Limb (tissue), 2 donors: ENCODE measurements at regions not wholly inside any gene's neighbourhood (a gene's known extent, or its start where the extent isn't known, plus 50 kb on each side); places are given as distances from the start of the nearest gene placed in this dataset.
"Not testable (repeated sequence)": the region's sequence is repeated elsewhere in the genome, so short reads cannot be mapped to it uniquely, and the experiment has no call there.

Source experiments
- DNase-seq, 2 donors: peaks; one replicate each; pipeline ENCODE4 v3.0.0-alpha.2; 2016; ENCODE audit errors: extremely low spot score in 2 of 2

DNA sequence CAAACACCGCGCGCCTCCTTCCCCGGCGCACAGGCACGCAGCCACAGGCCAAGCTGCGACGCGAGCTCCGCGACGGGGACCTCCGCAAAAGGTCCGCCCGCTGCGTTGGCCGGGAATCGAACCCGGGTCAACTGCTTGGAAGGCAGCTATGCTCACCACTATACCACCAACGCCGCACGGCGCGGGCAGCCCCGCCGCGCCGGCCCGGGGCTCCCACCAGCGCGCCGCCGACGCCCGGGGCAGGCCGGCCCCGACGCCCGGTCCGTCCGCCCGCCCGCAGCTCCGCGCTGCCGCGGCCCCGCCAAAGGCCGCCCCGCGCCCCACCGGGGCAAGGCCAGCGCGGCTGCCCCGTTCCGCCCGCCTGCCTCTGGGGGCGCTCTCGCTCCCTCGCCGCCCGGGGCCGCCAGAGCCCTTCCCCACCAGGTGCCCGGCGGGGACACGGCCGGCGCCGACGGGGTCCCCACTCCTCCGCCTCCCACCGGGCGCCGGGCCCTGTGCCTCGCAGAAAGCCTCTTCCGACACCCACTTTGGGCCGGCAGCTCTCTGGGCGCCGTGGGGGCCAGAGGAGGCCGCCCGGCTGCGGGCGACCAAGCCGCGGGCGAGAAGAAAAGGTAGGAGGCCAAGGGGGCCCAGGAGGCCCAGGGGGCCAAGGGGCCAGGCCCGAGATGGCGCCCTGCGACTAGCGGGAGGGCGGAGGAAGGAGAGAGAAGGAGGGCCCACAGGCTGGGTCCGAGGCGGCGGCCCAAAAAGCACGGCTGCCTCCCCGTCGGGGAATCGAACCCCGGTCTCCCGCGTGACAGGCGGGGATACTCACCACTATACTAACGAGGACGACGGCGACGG, 50.2 kb upstream of the FCGR2A start:
- not testable (repeated sequence) for DNase-seq

DNA sequence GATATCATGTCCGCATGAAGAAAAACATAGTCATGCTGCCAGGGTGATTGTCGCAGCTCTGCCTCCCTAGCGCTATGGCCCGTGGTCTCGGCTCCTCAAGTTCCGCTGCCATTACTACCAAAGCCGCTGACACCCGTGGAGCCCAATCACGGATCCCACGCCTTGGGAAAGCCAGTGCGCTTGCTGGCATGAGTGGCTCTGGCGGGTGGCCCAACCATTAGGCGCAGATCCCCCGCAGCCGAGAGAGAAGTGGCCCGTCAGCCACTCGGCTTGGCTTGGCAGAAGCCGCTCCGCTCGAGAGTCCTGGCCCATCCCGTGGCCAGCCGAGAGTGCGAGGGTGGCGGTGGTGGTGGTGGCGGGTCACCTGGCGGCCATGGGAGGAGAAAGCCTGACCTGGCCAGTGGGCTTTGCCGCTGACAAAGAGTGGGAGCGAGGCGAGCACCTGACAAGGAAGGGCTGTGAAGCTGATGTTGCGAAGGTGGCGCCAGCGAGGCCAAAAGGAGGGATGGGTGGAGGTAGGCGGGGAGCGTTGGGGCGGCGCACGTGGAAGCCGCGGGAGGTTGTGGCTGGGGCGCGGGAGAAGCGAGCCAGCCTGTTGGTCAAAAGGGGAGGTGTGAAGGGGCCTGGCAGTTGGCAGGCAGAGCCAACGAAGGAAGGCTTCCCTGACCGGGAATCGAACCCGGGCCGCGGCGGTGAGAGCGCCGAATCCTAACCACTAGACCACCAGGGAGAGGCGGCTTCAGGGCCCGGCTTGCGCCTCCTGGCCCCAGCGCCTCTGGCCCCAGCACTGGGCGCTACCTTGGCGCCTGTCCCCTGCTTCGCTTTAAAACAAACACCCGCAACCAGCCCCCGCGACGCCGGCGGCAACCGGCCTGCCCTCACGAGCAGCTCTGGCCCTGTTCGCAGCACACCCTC, 51.0 kb upstream of the FCGR2A start:
- not testable (repeated sequence) for DNase-seq

DNA sequence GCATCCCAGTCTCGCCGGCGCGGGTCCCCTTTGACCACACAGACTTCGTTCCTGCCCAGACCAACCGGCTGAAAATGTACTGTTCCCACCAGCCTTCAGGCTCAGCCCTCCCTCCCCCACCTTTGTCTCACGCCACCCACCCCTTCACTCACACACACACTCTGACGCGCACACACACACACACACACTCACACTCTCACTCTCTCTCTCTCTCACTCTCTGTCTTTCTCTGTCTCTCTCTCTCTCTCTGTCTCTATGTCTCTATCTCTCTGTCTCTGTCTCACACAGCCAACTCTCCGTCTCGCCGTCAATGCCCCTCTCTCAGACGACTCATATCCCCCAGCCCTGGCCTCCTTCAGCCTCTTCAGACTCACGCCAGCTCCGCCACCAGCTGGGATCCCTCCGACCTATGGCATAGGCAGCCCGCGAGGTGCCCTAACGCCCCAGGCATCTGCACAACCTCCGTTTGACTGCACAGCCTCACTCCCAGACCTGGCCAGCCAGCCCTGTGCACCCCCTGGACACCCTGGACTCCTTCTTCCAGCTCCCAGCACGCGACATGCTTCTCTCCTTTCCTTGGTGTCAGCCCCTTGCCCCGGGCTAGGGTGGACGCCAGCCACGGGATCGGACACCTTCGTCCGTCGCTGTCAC, 53.4 kb upstream of the FCGR2A start:
- DNase-seq = not testable (repeated sequence)

DNA sequence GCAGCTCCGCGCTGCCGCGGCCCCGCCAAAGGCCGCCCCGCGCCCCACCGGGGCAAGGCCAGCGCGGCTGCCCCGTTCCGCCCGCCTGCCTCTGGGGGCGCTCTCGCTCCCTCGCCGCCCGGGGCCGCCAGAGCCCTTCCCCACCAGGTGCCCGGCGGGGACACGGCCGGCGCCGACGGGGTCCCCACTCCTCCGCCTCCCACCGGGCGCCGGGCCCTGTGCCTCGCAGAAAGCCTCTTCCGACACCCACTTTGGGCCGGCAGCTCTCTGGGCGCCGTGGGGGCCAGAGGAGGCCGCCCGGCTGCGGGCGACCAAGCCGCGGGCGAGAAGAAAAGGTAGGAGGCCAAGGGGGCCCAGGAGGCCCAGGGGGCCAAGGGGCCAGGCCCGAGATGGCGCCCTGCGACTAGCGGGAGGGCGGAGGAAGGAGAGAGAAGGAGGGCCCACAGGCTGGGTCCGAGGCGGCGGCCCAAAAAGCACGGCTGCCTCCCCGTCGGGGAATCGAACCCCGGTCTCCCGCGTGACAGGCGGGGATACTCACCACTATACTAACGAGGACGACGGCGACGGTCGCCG, 57.4 kb upstream of the FCGR2A start:
- not testable (repeated sequence) for DNase-seq

DNA sequence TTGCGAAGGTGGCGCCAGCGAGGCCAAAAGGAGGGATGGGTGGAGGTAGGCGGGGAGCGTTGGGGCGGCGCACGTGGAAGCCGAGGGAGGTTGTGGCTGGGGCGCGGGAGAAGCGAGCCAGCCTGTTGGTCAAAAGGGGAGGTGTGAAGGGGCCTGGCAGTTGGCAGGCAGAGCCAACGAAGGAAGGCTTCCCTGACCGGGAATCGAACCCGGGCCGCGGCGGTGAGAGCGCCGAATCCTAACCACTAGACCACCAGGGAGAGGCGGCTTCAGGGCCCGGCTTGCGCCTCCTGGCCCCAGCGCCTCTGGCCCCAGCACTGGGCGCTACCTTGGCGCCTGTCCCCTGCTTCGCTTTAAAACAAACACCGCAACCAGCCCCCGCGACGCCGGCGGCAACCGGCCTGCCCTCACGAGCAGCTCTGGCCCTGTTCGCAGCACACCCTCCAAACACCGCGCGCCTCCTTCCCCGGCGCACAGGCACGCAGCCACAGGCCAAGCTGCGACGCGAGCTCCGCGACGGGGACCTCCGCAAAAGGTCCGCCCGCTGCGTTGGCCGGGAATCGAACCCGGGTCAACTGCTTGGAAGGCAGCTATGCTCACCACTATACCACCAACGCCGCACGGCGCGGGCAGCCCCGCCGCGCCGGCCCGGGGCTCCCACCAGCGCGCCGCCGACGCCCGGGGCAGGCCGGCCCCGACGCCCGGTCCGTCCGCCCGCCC, 58.1 kb upstream of the FCGR2A start:
- DNase-seq = not testable (repeated sequence)

DNA sequence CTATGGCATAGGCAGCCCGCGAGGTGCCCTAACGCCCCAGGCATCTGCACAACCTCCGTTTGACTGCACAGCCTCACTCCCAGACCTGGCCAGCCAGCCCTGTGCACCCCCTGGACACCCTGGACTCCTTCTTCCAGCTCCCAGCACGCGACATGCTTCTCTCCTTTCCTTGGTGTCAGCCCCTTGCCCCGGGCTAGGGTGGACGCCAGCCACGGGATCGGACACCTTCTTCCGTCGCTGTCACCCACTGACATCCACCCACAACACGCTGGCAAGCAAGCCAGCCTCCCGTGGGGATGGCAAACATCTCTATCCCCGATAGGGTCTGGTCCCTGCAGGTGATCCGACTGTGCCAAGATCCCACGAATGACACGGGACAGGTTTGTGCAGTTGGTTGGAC, 60.5 kb upstream of the FCGR2A start:
- not testable (repeated sequence) for DNase-seq

DNA sequence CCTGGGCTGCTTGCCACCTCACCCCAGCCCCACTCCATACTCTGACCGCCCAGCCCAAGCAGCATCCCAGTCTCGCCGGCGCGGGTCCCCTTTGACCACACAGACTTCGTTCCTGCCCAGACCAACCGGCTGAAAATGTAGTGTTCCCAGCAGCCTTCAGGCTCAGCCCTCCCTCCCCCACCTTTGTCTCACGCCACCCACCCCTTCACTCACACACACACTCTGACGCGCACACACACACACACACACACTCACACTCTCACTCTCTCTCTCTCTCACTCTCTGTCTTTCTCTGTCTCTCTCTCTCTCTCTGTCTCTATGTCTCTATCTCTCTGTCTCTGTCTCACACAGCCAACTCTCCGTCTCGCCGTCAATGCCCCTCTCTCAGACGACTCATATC, 61.0 kb upstream of the FCGR2A start:
- DNase-seq = not testable (repeated sequence)

DNA sequence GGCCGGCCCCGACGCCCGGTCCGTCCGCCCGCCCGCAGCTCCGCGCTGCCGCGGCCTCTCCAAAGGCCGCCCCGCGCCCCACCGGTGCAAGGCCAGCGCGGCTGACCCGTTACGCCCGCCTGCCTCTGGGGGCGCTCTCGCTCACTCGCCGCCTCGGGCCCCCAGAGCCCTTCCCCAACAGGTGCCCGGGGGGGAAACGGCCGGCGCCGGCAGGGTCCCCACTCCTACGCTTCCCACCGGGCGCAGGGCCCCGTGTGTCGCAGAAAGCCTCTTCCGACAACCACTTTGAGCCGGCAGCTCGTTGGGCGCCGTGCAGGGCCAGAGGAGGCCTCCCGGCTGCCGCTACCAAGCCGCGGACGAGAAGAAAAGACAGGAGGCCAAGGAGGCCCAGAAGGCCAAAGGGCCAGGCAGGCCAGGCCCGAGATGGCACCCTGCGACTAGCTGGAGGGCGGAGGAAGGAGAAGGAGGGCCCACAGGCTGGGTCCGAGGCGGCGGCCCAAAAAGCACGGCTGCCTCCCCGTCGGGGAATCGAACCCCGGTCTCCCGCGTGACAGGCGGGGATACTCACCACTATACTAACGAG, 64.9 kb upstream of the FCGR2A start:
- peak; percentile 19 to 77 for DNase-seq

DNA sequence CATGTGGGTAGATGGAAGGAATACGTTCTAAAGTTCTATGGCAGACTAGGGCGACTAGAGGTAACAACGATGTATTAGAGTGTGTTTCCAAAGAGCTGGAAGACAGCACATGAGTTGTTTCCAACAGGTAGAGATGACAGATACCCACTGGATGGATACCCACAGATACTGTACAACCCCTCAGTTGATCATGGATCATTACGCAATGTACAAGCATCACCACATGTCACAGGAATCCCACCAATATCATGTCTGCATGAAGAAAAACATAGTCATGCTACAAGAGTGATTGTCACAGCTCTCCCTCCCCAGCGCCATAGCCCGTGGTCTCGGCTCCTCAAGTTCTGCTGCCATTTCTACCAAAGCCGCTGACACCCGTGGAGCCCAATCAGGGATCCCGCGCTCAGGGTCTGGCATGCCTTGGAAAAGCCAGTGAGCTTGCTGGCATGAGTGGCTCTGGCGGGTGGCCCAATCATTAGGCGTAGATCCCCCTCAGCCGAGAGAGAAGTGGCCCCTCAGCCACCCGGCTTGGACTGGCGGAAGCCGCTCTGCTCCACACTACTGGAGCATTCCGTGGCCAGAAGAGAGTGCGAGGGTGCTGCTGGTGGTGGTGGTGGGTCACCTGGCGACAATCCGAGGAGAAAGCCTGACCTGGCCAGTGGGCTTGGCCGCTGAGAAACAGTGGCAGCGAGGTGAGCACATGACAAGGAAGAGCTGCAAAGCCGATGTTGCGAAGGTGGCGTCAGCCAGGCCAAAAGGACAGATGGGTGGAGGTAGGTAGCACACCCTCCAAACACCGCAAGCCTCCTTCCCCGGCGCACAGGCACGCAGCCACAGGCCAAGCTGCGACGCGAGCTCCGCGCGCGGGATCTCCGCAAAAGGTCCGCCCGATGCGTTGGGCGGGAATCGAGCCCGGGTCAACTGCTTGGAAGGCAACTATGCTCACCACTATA, 65.7 kb upstream of the FCGR2A start:
- peak in 1 of 2 donors; percentile 67 for DNase-seq

DNA sequence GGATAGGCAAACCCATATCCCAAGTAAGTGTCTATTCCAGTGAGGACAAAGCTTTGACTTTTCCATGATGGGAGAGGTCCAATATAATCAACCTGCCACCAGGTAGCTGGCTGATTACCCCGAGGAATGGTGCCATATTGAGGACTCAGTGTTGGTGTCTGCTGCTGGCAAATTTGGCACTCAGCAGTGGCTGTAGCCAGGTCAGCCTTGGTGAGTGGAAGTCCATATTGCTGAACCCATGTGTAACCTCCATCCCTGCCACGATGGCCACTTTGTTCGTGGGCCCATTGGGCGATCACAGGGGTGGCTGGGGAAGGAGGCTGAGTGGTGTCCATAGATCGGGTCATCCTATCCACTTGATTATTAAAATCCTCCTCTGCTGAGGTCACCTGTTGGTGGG, 65.5 kb upstream of the CFAP126 start:
- not testable (repeated sequence) for DNase-seq

DNA sequence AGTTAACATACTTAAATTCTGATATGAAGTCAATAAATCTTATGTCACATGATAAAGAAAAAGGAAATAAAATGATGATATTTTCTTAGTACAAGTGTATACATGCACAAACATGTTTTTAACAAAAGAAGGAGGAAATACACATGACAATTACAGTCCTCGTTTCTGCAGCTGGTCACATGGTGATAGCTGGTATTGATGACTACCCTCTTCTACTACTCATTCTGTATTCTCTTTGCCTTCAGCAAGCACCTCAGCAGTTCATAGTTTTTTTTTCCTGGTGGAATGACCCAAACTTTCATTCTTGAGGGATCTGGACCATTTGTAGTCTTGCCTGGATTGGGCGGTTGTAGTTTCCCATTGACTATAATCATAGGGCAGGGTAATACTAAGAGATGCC, 64.4 kb upstream of the CFAP126 start:
- no peak for DNase-seq

DNA sequence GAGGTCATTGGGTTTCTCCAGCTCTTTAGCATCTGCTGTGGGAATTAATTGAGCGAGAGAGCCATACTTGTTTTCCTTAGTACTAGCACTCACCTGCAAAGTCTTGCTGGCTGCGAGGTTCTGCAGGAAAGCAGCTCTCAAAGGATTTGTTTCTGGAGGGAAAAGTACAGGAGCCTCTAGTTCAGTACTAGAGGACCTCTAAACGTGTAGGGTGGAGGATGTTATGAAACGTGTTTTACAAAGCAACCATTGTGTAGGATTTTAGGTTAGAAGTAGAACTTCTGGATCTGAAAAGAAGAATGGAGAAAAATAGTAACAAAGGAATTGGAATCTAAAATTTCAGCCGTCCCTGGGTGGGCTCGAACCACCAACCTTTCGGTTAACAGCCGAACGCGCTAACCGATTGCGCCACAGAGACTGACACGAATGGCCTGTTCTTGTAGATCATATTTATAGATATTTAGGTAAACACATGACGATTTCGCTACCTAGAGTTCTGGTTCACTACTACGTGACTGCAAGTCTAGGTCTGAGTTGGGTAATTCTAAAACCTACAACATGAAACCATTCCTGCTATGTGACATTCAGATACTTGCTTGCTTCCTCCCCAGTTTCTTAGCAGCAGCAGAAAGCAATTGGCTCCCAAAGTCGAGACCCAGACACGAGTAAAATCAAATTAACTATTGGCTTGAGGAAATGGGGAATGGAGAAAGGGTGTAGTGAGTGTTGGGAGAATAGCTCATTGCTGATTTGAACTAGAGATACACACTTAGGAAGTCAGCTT, 60.2 kb upstream of the CFAP126 start:
- peak in 1 of 2 donors; percentile 56 for DNase-seq

DNA sequence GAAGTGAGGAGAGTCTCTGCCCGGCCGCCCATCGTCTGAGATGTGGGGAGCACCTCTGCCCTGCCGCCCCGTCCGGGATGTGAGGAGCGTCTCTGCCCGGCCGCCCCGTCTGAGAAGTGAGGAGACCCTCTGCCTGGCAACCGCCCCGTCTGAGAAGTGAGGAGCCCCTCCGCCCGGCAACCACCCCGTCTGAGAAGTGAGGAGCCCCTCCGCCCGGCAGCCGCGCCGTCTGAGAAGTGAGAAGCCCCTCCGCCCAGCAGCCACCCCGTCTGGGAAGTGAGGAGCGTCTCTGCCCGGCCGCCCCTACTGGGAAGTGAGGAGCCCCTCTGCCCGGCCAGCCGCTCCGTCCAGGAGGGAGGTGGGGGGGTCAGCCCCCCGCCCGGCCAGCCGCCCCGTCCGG, 55.2 kb upstream of the CFAP126 start:
- DNase-seq = not testable (repeated sequence)

DNA sequence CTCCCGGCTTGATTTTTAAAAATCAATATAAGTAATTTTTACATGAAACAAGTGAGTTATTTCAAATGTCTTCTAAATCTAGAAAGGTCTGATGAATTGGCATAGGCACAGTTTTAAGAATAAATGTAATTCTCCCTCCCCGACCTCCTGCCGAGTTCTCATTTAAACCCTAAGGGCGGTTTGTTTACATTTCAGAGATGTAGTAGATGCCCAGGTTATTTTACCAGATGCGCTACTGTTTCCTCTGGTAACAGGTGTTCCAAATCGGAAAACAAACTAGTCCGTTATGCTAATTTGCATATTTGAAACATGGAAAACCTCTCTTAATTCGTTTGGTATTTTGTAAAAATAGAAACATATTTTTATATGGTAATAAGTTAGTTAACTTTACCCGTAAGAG, 53.8 kb upstream of the CFAP126 start:
- DNase-seq = no peak

DNA sequence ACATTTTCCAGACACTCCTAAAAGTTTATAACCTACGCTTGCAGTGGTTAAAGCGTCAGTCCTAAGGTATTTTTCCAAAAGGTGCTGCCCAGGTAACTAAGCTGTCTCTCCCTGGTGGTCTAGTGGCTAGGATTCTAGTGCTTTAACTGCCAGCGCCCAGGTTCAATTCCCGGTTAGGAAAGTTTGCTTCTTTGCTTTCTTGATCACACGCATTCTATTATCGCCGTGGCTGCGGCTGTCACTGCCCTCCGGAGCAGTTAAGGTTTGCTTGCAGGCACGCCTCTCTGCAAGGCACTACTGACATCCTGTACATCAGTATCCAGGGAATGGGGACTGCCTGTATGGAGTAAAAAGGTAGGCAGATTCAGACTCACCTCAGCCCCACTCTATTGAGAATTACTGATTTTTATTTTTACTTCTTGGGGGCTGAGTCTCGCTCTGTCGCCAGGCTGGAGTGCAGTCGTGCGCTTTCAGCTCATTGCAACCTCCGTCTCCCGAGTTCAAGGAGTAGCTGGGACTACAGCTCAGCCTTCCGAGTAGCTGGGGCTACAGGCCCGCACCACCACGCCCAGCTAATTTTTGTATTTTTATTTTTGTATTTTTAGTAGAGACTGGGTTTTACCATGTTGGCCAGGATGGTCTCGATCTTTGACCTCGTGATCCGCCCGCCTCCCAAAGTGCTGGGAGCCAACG, 53.2 kb upstream of the CFAP126 start:
- DNase-seq = no peak

DNA sequence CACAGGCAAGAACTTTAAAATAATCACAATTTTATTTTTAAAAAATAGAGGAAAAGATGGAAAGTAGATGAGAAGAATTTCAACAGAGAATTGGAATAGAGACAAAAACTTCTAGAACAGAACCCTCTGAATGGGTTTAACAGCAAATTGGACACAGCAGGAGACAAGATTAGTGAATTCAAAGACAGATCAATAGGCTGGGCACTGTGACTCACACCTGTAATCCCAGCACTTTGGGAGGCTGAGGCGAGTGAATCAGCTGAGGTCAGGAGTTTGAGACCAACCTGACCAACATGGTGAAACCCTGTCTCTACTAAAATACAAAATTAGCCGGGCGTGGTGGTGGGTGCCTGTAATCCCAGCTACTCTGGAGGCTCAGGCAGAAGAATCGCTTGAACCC, 49.9 kb upstream of the CFAP126 start:
- DNase-seq = not testable (repeated sequence)
